SK-N-SH treated with all-trans-retinoic acid at 6 μM for 48 hours (cell line): ENCODE measurements at regions not wholly inside any gene's neighbourhood (a gene's known extent, or its start where the extent isn't known, plus 50 kb on each side); places are given as distances from the start of the nearest gene placed in this dataset.

ENCODE experiments used
- ATAC-seq: fragments of 200-7000 bp; cut with Tn5 transposase; 3 replicates; pipeline ENCODE4 v1.9.1; 2020; ENCODE audit warnings: mild to moderate bottlenecking, moderate library complexity
- BACH2 ChIP-seq: fragments of 250-450 bp; sonication (Bioruptor Pico); IDR thresholded peaks from 2 replicates; pipeline ENCODE4 v1.9.0; 2021; ENCODE audit warnings: mild to moderate bottlenecking, borderline replicate concordance
- CSDC2 ChIP-seq: fragments of 250-450 bp; sonication (Bioruptor Pico); IDR thresholded peaks from 2 replicates; pipeline ENCODE4 v1.5.0; 2020; ENCODE audit warnings: mild to moderate bottlenecking, moderate library complexity
- ESRRG ChIP-seq: fragments of 250-450 bp; sonication (Bioruptor Pico); IDR thresholded peaks from 2 replicates; pipeline ENCODE4 v1.6.1; 2021; ENCODE audit warnings: mild to moderate bottlenecking
- GLIS3 ChIP-seq: fragments of 250-450 bp; sonication (Bioruptor Pico); IDR thresholded peaks from 2 replicates; pipeline ENCODE4 v1.5.0; 2020; ENCODE audit warnings: mild to moderate bottlenecking, moderate library complexity
- ISL1 ChIP-seq: fragments of 250-450 bp; sonication (Bioruptor Pico); IDR thresholded peaks from 2 replicates; pipeline ENCODE4 v2.1.2; 2022; ENCODE audit warnings: mild to moderate bottlenecking, moderate library complexity
- OSR1 ChIP-seq: fragments of 250-450 bp; sonication (Bioruptor Pico); IDR thresholded peaks from 2 replicates; pipeline ENCODE4 v1.8.0; 2022; ENCODE audit warnings: moderate library complexity, mild to moderate bottlenecking, inconsistent platforms
- SNAI2 ChIP-seq: fragments of 250-450 bp; sonication (Bioruptor Pico); IDR thresholded peaks from 2 replicates; pipeline ENCODE4 v1.5.0; 2020; ENCODE audit warnings: mild to moderate bottlenecking, moderate library complexity
- TCF4 ChIP-seq: fragments of 250-450 bp; sonication (Bioruptor Pico); IDR thresholded peaks from 2 replicates; pipeline ENCODE4 v1.8.0; 2021; ENCODE audit warnings: mild to moderate bottlenecking, moderate library complexity, borderline replicate concordance
- TOX ChIP-seq: fragments of 250-450 bp; sonication (Bioruptor Pico); IDR thresholded peaks from 2 replicates; pipeline ENCODE4 v1.8.0; 2021; ENCODE audit warnings: mild to moderate bottlenecking, moderate library complexity, borderline replicate concordance
- ZFP3 ChIP-seq: fragments of 250-450 bp; sonication (Bioruptor Pico); IDR thresholded peaks from 2 replicates; pipeline ENCODE4 v1.5.0; 2020; ENCODE audit warnings: mild to moderate bottlenecking, moderate library complexity
- ZFP30 ChIP-seq: fragments of 450-650 bp; formaldehyde crosslinking; IDR thresholded peaks from 2 replicates; pipeline ENCODE4 v1.5.0; 2022; ENCODE audit warnings: mild to moderate bottlenecking, moderate library complexity
- ZNF565 ChIP-seq: fragments of 450-650 bp; formaldehyde crosslinking; conservative IDR thresholded peaks from 2 replicates; pipeline ENCODE4 v1.5.0; 2020; ENCODE audit warnings: low read depth, mild to moderate bottlenecking, moderate library complexity
- ZNF70 ChIP-seq: fragments of 450-650 bp; formaldehyde crosslinking; IDR thresholded peaks from 2 replicates; pipeline ENCODE4 v1.5.0; 2020; ENCODE audit warnings: mild to moderate bottlenecking, moderate library complexity
- TF ChIP-seq, protein P1 (sequence below): fragments of 250-450 bp; sonication (Bioruptor Pico); IDR thresholded peaks from 2 replicates; pipeline ENCODE4 v1.5.0; 2020; ENCODE audit warnings: mild to moderate bottlenecking, moderate library complexity
- TF ChIP-seq, protein P2 (sequence below): fragments of 250-450 bp; sonication (Bioruptor Pico); IDR thresholded peaks from 2 replicates; pipeline ENCODE4 v1.5.1; 2021; ENCODE audit warnings: mild to moderate bottlenecking, moderate library complexity
- TF ChIP-seq, protein P3 (sequence below): fragments of 250-450 bp; sonication (Bioruptor Pico); IDR thresholded peaks from 2 replicates; pipeline ENCODE4 v1.8.0; 2020; ENCODE audit warnings: mild to moderate bottlenecking, moderate library complexity, borderline replicate concordance
- TF ChIP-seq, protein P4 (sequence below): fragments of 250-450 bp; sonication (Bioruptor Pico); IDR thresholded peaks from 2 replicates; pipeline ENCODE4 v1.5.1; 2020; ENCODE audit warnings: low read depth, mild to moderate bottlenecking, moderate library complexity

DNA sequence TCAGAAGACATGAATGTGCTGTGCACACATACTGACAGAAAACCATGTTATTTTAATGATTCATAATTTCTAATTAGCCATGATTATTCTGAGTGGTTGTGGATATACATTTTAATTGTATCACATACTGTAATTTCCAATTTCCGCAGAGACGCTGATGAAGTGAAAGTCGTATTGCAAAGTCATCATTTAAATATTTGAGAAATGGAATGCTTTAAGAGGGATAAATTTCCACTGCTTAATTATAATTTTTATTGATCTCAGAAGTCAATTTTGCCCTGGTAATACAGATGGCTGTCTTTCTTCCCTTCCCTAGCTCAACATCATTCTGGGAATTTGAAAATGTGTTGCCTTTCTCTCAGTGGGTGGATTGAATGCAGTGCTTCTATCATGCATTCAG lies 819.3 kb downstream of the ROBO2 start:
- TF ChIP-seq ZNF70 (CRISPR knock-in tag) (no peak), ZFP30 (CRISPR knock-in tag) (no peak), CSDC2 (CRISPR knock-in tag) (no peak), ISL1 (CRISPR knock-in tag) (no peak), ZNF565 (CRISPR knock-in tag) (no peak), ZFP3 (no peak), BACH2 (no peak)
- TF ChIP-seq, protein P1, sequence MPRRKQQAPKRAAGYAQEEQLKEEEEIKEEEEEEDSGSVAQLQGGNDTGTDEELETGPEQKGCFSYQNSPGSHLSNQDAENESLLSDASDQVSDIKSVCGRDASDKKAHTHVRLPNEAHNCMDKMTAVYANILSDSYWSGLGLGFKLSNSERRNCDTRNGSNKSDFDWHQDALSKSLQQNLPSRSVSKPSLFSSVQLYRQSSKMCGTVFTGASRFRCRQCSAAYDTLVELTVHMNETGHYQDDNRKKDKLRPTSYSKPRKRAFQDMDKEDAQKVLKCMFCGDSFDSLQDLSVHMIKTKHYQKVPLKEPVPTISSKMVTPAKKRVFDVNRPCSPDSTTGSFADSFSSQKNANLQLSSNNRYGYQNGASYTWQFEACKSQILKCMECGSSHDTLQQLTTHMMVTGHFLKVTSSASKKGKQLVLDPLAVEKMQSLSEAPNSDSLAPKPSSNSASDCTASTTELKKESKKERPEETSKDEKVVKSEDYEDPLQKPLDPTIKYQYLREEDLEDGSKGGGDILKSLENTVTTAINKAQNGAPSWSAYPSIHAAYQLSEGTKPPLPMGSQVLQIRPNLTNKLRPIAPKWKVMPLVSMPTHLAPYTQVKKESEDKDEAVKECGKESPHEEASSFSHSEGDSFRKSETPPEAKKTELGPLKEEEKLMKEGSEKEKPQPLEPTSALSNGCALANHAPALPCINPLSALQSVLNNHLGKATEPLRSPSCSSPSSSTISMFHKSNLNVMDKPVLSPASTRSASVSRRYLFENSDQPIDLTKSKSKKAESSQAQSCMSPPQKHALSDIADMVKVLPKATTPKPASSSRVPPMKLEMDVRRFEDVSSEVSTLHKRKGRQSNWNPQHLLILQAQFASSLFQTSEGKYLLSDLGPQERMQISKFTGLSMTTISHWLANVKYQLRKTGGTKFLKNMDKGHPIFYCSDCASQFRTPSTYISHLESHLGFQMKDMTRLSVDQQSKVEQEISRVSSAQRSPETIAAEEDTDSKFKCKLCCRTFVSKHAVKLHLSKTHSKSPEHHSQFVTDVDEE (CRISPR knock-in tag), result no peak
- TF ChIP-seq, protein P2, sequence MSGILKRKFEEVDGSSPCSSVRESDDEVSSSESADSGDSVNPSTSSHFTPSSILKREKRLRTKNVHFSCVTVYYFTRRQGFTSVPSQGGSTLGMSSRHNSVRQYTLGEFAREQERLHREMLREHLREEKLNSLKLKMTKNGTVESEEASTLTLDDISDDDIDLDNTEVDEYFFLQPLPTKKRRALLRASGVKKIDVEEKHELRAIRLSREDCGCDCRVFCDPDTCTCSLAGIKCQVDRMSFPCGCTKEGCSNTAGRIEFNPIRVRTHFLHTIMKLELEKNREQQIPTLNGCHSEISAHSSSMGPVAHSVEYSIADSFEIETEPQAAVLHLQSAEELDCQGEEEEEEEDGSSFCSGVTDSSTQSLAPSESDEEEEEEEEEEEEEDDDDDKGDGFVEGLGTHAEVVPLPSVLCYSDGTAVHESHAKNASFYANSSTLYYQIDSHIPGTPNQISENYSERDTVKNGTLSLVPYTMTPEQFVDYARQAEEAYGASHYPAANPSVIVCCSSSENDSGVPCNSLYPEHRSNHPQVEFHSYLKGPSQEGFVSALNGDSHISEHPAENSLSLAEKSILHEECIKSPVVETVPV (CRISPR knock-in tag), result no peak
- ATAC-seq, result no peak

DNA sequence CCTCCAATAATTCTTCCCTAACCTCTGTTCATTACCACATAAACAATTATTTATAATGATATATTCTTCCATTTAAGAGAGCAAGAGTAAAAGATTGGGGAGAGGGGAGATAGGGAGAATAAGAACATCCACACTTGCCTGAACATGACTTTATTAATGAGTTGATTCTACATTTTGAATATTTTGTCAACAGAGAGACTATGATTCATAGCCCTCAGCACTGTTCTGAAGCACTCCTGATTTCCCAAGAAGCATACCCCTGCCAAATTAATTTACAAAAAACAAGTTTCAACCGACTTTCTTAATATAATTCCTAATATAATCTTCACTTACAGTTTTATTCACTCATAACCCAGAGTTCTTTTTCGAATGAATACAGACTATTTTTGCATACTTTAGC lies 828.8 kb downstream of the ROBO2 start:
- TF ChIP-seq, protein P3, sequence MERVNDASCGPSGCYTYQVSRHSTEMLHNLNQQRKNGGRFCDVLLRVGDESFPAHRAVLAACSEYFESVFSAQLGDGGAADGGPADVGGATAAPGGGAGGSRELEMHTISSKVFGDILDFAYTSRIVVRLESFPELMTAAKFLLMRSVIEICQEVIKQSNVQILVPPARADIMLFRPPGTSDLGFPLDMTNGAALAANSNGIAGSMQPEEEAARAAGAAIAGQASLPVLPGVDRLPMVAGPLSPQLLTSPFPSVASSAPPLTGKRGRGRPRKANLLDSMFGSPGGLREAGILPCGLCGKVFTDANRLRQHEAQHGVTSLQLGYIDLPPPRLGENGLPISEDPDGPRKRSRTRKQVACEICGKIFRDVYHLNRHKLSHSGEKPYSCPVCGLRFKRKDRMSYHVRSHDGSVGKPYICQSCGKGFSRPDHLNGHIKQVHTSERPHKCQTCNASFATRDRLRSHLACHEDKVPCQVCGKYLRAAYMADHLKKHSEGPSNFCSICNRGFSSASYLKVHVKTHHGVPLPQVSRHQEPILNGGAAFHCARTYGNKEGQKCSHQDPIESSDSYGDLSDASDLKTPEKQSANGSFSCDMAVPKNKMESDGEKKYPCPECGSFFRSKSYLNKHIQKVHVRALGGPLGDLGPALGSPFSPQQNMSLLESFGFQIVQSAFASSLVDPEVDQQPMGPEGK, result no peak
- TF ChIP-seq, protein P4, sequence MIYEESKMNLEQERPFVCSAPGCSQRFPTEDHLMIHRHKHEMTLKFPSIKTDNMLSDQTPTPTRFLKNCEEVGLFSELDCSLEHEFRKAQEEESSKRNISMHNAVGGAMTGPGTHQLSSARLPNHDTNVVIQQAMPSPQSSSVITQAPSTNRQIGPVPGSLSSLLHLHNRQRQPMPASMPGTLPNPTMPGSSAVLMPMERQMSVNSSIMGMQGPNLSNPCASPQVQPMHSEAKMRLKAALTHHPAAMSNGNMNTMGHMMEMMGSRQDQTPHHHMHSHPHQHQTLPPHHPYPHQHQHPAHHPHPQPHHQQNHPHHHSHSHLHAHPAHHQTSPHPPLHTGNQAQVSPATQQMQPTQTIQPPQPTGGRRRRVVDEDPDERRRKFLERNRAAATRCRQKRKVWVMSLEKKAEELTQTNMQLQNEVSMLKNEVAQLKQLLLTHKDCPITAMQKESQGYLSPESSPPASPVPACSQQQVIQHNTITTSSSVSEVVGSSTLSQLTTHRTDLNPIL, result no peak
- no peak for TF ChIP-seq OSR1 (CRISPR knock-in tag)
- ATAC-seq, result no peak

DNA sequence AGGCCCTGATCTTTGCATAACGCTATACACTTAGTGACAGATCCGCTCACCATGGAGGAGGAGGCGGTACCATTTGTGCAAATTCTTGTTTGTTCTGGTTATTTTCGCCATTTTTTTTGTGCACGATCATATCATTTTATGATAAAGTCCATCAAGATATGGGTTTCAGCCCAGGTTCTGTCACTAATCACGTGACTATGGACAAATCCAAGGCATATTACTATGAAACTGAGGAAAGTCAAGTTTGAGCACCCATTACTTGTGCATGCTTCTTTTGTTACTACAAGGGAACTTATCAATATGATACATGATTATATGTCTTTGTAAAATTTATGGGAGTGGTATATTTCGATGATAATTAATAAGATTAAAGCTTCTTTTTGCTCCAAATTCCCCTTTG lies 829.5 kb downstream of the ROBO2 start:
- no peak for ATAC-seq
- no peak for TF ChIP-seq TCF4 (CRISPR knock-in tag)

DNA sequence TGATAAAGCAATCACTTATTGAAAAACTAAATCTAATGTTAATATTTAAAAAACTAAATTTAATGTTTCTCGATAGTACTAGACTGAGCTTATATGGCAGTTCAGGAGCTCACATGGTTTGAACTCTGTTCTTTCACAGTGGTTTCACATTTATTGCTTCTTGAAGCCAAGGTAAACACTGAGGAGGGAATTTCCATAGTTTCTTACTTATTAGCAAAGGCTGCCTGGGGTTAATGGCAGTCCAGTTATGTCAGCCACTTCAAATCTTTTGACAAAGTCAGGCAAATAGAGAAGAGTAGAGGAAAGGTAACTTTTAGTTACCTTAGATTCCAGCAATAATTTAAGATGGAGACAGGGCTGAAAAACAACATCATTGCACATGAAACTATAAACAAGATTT lies 831.5 kb downstream of the ROBO2 start:
- no peak for ATAC-seq
- TF ChIP-seq SNAI2 (CRISPR knock-in tag) (no peak), TCF4 (CRISPR knock-in tag) (no peak), ZFP3 (no peak), GLIS3 (CRISPR knock-in tag) (no peak), ESRRG (CRISPR knock-in tag) (no peak), CSDC2 (CRISPR knock-in tag) (no peak), BACH2 (no peak)

DNA sequence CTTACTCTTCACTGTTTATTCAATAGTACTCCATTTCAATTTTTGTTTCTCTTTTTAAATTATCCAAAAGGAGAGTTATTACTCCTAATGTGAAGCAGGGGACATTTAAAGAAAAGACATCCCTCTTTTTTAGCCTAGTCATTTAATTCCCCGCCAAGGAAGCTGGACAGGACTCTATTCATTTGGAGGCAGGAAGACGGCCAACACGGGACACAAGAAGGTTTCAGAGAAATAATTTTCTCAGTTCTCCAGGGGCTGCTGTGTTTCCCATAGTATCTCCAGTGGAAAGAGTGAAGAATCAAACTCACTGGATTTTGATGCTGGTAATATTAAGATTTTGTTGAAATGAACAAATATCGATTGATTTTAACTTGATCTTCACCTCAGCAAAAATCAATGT lies 833.7 kb downstream of the ROBO2 start:
- no peak for TF ChIP-seq TOX (CRISPR knock-in tag)
- TF ChIP-seq ISL1 (CRISPR knock-in tag), result no peak
- TF ChIP-seq, protein P1 (CRISPR knock-in tag), result no peak
- no peak for TF ChIP-seq TCF4 (CRISPR knock-in tag)
- TF ChIP-seq, all 23 proteins: peak for 0
- no peak for ATAC-seq
